ENCODE measurements at regions not wholly inside any gene's neighbourhood (a gene's known extent, or its start where the extent isn't known, plus 50 kb on each side); places are given as distances from the start of the nearest gene placed in this dataset.
"Not testable (repeated sequence)": the region's sequence is repeated elsewhere in the genome, so short reads cannot be mapped to it uniquely, and the experiment has no call there.

DNA sequence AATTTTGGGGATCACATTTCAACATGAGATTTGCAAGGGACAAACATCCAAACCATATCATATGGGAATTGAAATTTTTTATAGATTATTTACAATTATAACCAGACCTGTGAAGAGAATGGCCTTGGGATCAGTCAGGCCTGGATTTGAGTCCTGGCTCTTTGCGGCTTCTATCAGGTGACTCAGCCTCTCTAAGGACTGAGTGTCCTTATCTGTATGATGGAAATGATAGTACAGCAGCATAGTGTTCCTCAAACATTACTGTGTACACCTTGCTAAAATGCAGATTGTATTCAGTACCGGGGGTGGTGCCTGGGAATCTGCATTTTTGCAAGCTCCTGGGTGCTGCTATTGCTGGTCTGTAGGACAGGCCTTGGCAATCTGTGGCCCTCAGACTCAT, 206.7 kb upstream of the PROK2 start:
- Histone ChIP-seq H3K27me3 (ENCODE audit: control insufficient read depth, insufficient read depth, low read length) (no peaks in the 10 kb centered on the region), H3K36me3 (ENCODE audit: control insufficient read depth, insufficient read depth, low read length) (no peaks in the 10 kb centered on the region), H3K4me1 (ENCODE audit: control insufficient read depth, insufficient read depth, low read length) (no peaks in the 10 kb centered on the region), H3K4me3 (ENCODE audit: low read length) (no peak overlapping the region), H3K9me3 (ENCODE audit: control insufficient read depth, low read length) (no peaks in the 10 kb centered on the region), H3K9ac (ENCODE audit: low read length) (no peak overlapping the region)

DNA sequence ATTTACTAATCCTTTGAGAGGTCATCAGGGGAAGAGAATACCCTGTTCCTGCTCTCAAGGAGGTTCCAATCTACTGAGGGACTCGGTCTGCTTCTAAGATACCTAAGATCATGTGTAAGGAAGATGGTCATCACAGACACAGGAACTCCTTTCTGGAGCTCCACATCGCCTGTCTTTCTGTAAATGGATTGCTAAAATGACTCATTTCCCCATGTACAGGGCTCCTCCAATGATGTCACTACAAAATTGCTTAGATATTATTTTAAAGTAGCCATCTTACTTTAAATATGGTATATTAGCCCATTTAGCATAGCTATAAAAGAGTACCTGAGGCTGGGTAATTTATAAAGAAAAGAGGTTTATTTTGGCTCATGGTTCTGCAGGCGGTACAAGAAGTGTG, 206.1 kb upstream of the PROK2 start:
- H3K9ac ChIP-seq (ENCODE audit: low read length) = no peak overlapping the region
- no peak overlapping the region for H3K4me3 ChIP-seq (ENCODE audit: low read length)
- no peaks in the 10 kb centered on the region for H3K36me3 ChIP-seq (ENCODE audit: control insufficient read depth, insufficient read depth, low read length)
- H3K27me3 ChIP-seq (ENCODE audit: control insufficient read depth, insufficient read depth, low read length) = no peaks in the 10 kb centered on the region
- no peaks in the 10 kb centered on the region for H3K4me1 ChIP-seq (ENCODE audit: control insufficient read depth, insufficient read depth, low read length)
- no peaks in the 10 kb centered on the region for H3K9me3 ChIP-seq (ENCODE audit: control insufficient read depth, low read length)

DNA sequence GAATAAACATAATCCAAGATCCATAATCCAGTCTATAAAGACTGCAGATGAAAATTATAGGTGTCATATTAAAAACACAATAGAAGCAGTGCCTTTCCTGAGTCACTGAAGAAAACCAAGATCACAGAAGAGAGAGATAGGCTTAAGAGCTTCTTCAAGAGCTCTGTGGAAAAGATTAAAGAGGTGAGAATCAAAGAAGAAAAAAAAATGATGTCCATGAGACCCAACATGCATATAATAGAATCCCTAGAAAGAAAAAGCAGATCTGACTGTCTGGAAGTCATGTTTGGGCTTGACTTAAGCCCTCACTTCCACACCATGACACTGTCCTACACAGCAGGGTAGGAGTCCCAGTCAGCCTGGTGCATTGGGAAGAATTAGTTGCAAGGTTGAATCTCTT, 205.6 kb upstream of the PROK2 start:
- Histone ChIP-seq H3K27me3 (ENCODE audit: control insufficient read depth, insufficient read depth, low read length) (no peaks in the 10 kb centered on the region), H3K9ac (ENCODE audit: low read length) (no peak overlapping the region), H3K4me1 (ENCODE audit: control insufficient read depth, insufficient read depth, low read length) (no peaks in the 10 kb centered on the region), H3K4me3 (ENCODE audit: low read length) (no peak overlapping the region), H3K36me3 (ENCODE audit: control insufficient read depth, insufficient read depth, low read length) (no peaks in the 10 kb centered on the region), H3K9me3 (ENCODE audit: control insufficient read depth, low read length) (no peaks in the 10 kb centered on the region)

DNA sequence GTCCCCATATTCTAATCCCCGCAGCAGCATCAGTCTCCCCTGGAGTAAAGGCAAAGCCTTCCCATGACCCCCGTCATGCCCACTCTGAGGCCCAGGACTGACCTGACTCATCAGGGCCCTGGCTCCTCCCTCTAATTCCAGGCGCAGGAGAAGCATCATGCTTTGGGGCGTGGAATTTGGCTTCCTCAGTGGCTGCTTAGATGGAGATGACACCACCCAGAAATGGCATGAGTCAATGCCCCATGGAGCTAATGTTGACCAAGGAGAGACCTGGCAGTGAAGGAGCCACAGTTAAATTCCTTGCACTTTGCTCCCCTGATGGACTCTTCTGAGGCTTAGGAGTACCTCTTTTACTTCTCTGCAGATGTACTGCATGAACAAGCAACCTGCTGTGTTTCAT, 204.2 kb upstream of the PROK2 start:
- Histone ChIP-seq H3K9me3 (ENCODE audit: control insufficient read depth, low read length) (no peaks in the 10 kb centered on the region), H3K9ac (ENCODE audit: low read length) (no peak overlapping the region), H3K27me3 (ENCODE audit: control insufficient read depth, insufficient read depth, low read length) (no peaks in the 10 kb centered on the region), H3K4me3 (ENCODE audit: low read length) (no peak overlapping the region), H3K4me1 (ENCODE audit: control insufficient read depth, insufficient read depth, low read length) (no peaks in the 10 kb centered on the region), H3K36me3 (ENCODE audit: control insufficient read depth, insufficient read depth, low read length) (no peaks in the 10 kb centered on the region)

DNA sequence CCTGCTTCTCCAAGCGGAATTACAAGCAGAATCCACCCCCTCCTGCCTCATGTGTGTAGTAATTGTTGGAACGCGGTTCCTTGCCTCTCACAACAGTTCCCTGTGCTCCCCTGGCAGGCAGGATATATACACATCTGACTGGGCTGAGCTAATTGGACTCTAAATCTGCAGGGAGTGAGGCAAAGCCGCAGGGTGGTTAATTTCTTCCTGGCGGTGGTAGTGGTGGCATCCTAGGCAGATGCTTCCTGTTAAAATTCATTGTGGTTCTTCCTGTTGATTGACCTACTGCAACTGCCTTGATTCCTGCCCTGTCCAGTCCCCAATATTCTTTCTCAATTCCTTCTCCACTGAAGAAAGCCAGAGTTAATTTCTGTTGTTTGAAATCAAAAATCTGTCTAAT, 202.9 kb upstream of the PROK2 start:
- Histone ChIP-seq H3K9me3 (ENCODE audit: control insufficient read depth, low read length) (no peaks in the 10 kb centered on the region), H3K36me3 (ENCODE audit: control insufficient read depth, insufficient read depth, low read length) (no peaks in the 10 kb centered on the region), H3K4me3 (ENCODE audit: low read length) (no peak overlapping the region), H3K9ac (ENCODE audit: low read length) (no peak overlapping the region), H3K4me1 (ENCODE audit: control insufficient read depth, insufficient read depth, low read length) (no peaks in the 10 kb centered on the region), H3K27me3 (ENCODE audit: control insufficient read depth, insufficient read depth, low read length) (no peaks in the 10 kb centered on the region)

DNA sequence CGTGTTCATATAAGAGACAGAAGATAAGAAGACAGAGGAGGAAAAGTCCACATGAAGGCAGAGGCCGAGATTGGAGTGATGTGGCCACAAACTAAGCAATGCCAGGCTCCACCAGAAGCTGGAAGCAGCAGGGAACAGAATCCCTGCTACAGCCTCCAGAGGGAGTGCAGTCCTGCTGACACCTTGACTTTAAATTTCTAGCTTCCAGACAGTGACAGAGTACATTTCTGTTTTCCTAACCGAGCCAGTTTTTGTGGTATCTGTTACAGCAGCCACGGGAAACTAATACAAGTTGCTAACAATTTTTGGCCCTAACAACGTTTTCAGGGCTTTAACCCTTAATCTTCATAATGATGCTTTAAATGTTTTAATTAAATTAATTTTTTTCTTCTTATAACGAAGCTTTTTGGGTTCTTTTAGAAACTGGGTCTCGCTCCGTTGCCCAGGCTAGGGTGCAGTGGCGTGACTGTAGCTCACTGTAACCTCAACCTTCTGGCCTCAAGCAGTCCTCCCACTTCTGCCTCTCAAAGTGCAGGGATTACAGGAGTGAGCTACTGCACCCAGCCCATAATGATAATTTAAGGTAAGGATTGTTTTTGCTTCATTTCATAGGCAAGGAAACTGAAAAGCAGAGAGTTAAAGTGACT, 202.3 kb upstream of the PROK2 start:
- H3K36me3 ChIP-seq (ENCODE audit: control insufficient read depth, insufficient read depth, low read length) = no peaks in the 10 kb centered on the region
- no peaks in the 10 kb centered on the region for H3K9me3 ChIP-seq (ENCODE audit: control insufficient read depth, low read length)
- H3K27me3 ChIP-seq (ENCODE audit: control insufficient read depth, insufficient read depth, low read length) = no peaks in the 10 kb centered on the region
- H3K9ac ChIP-seq (ENCODE audit: low read length) = no peak overlapping the region
- no peak overlapping the region for H3K4me3 ChIP-seq (ENCODE audit: low read length)
- no peaks in the 10 kb centered on the region for H3K4me1 ChIP-seq (ENCODE audit: control insufficient read depth, insufficient read depth, low read length)

DNA sequence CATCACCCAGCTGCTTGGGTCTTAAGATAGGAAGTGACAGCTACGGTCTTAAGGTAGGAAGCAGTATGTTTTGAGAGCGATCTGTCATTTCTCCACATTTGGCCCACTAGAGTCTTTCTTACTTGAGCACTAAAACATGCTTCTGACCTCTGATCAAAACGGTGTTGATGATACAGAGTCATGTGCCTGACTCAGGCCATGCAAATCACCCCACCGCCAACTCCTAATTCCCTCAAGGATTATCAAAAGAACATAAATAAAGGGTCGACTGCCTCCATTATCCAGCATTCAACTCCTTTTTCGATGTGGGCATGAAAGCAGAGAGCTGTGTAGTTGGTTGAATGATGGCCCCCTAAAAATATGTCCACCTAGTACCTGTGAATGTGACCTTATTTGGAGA, 201.7 kb upstream of the PROK2 start:
- Histone ChIP-seq H3K4me3 (ENCODE audit: low read length) (no peak overlapping the region), H3K27me3 (ENCODE audit: control insufficient read depth, insufficient read depth, low read length) (no peaks in the 10 kb centered on the region), H3K36me3 (ENCODE audit: control insufficient read depth, insufficient read depth, low read length) (no peaks in the 10 kb centered on the region), H3K9me3 (ENCODE audit: control insufficient read depth, low read length) (no peaks in the 10 kb centered on the region), H3K9ac (ENCODE audit: low read length) (no peak overlapping the region), H3K4me1 (ENCODE audit: control insufficient read depth, insufficient read depth, low read length) (no peaks in the 10 kb centered on the region)

DNA sequence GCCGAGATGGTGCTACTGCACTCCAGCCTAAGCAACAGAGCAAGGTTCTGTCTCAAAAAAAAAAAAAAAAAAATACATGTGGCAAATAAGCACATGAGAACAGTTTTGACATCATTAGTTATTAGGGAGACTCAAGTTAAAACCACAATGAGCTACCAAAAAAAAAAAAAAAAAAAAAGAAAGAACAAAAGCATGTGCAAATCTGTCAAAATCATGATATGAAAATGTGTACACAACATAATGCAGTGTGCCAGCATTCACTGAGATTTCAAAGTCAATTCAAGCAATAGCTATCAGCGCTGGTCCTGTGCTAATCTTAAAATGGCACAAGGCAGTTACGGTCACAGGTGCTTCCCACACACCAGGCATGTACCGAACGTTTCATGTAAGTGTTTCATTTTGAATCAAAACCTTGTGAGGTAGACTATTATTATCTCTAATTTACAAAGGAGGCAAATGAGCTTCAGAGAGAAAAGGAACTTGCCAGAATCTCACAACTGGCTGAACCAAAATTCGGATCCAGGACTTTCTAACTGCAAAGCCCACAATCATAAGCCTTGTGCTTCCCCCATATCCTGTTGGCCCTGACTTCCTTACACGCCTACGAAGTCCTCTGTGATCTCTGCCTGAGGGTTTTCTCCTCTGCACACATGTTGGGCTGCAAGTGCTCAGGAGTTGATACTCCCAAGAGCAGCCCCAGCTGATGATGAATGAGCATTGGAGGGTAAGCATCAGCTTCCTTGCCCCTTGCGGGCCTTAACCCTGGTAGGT, 200.1 kb upstream of the PROK2 start:
- Histone ChIP-seq H3K4me1 (ENCODE audit: control insufficient read depth, insufficient read depth, low read length) (no peaks in the 10 kb centered on the region), H3K9ac (ENCODE audit: low read length) (no peak overlapping the region), H3K36me3 (ENCODE audit: control insufficient read depth, insufficient read depth, low read length) (no peaks in the 10 kb centered on the region), H3K4me3 (ENCODE audit: low read length) (no peak overlapping the region), H3K9me3 (ENCODE audit: control insufficient read depth, low read length) (no peaks in the 10 kb centered on the region), H3K27me3 (ENCODE audit: control insufficient read depth, insufficient read depth, low read length) (no peaks in the 10 kb centered on the region)

DNA sequence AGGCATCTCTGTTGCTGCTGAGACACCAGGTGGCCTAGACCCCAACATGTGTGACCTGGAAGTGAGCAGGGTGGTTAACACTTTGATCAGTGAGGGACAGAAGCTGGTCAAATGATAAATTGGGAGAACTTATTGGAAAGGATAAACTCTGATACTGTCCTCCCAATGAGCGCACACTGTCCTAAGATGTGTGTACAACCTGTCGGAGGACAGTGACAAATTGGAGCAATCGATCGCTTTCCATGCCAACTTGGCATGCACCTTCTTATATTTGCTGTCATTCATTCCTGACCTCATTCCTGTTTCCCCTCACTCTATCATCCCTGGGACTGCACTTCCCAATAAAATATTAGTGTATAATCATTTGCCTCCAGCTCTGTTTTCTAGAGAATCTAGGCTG, 198.7 kb upstream of the PROK2 start:
- H3K36me3 ChIP-seq (ENCODE audit: control insufficient read depth, insufficient read depth, low read length) = no peaks in the 10 kb centered on the region
- no peak overlapping the region for H3K4me3 ChIP-seq (ENCODE audit: low read length)
- H3K4me1 ChIP-seq (ENCODE audit: control insufficient read depth, insufficient read depth, low read length) = no peaks in the 10 kb centered on the region
- no peaks in the 10 kb centered on the region for H3K27me3 ChIP-seq (ENCODE audit: control insufficient read depth, insufficient read depth, low read length)
- no peaks in the 10 kb centered on the region for H3K9me3 ChIP-seq (ENCODE audit: control insufficient read depth, low read length)
- H3K9ac ChIP-seq (ENCODE audit: low read length) = no peak overlapping the region

DNA sequence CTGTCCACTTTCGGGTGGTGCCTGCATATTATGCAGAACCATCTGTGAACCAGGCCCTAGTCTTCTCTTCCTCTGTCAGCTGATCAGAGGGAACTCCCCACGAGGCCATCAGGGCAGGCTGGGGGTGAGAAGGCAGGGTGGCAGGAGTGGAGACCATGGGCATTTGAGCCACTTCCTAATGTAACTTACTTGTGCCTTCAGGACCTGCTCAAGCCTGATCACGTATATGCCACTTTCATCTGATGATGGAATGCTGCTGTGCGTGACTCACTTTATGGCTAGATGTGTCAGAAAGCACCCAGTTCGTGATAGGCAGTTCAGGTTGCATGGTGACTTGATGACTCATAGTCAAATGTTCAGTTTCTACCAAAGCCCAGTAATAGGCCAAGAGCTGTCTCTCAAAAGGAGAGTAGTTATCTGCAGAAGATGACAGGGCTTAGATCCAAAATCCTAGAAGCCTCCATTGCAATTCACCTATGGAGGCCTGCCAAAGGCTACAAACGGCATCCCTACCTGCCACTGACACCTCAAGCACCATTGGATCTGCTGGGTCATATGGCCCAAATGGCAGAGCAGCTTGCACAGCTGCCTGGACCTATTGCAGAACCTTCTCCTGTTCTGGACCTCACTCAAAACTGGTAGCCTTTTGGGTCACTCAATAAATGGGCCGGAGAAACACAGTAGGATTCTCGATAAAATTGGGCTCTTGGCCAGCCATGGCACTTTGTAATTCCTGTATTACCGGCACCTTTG, 197.7 kb upstream of the PROK2 start:
- not testable (repeated sequence) for H3K27me3 ChIP-seq (ENCODE audit: control insufficient read depth, insufficient read depth, low read length); H3K9ac ChIP-seq (ENCODE audit: low read length); H3K9me3 ChIP-seq (ENCODE audit: control insufficient read depth, low read length); H3K4me3 ChIP-seq (ENCODE audit: low read length); H3K36me3 ChIP-seq (ENCODE audit: control insufficient read depth, insufficient read depth, low read length); H3K4me1 ChIP-seq (ENCODE audit: control insufficient read depth, insufficient read depth, low read length)

DNA sequence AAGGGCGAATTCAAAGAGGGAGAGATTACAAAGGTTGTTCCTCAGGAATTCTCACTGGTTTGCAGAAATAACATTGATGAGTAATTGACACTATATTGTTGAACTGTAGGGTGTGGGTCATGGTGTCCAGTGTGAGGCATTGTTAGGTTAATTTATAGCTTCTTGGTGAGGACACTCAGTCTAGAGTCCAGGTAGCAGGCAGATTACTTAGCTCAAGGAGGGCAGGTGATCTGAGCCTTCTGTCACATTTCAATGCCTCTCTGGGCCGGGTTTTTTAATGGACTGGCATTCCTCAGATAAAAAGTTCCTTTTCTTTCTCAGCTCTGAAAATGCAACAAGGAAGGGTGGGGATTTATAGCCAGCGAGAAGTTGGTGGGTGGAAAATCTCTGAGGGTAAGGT, 194.2 kb upstream of the PROK2 start:
- Histone ChIP-seq H3K9me3 (ENCODE audit: control insufficient read depth, low read length) (no peaks in the 10 kb centered on the region), H3K9ac (ENCODE audit: low read length) (no peak overlapping the region), H3K4me1 (ENCODE audit: control insufficient read depth, insufficient read depth, low read length) (no peaks in the 10 kb centered on the region), H3K4me3 (ENCODE audit: low read length) (no peak overlapping the region), H3K27me3 (ENCODE audit: control insufficient read depth, insufficient read depth, low read length) (peaks cover 4% of the 10 kb centered on the region), H3K36me3 (ENCODE audit: control insufficient read depth, insufficient read depth, low read length) (no peaks in the 10 kb centered on the region)

DNA sequence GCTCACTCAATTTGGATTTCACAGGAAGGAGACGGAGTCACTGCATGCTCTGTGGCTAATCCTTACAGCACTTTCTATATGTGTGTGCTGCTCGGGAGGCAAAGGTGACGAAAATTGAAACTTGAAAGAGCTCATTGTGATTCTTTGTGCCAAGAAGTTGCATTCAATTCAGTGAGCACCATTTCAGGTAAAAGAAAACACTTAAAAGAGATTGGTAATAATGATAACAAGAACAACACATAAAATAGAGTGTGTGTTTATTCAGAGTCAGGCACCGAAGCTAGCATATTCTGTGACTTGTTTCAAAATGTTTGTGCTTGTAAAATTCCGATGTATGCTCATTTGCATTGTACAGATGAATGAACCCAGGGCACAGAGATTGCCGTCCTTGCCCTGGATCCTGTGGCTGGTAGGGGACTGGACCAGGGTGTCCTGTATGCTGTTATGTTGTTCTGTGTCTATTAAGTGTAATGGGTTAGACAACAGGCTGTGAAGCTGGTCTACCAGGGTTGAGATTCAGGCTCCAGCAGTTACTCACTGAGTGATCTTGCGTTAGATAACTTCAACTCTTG, 193.3 kb upstream of the PROK2 start:
- H3K9ac ChIP-seq (ENCODE audit: low read length) = no peak overlapping the region
- H3K4me3 ChIP-seq (ENCODE audit: low read length) = no peak overlapping the region
- no peaks in the 10 kb centered on the region for H3K36me3 ChIP-seq (ENCODE audit: control insufficient read depth, insufficient read depth, low read length)
- H3K27me3 ChIP-seq (ENCODE audit: control insufficient read depth, insufficient read depth, low read length) = peaks cover 4% of the 10 kb centered on the region
- H3K9me3 ChIP-seq (ENCODE audit: control insufficient read depth, low read length) = no peaks in the 10 kb centered on the region
- H3K4me1 ChIP-seq (ENCODE audit: control insufficient read depth, insufficient read depth, low read length) = no peaks in the 10 kb centered on the region

Data from mucosa of stomach (tissue), 1 donor.